ENCODE measurements at regions not wholly inside any gene's neighbourhood (a gene's known extent, or its start where the extent isn't known, plus 50 kb on each side); places are given as distances from the start of the nearest gene placed in this dataset.

DNA sequence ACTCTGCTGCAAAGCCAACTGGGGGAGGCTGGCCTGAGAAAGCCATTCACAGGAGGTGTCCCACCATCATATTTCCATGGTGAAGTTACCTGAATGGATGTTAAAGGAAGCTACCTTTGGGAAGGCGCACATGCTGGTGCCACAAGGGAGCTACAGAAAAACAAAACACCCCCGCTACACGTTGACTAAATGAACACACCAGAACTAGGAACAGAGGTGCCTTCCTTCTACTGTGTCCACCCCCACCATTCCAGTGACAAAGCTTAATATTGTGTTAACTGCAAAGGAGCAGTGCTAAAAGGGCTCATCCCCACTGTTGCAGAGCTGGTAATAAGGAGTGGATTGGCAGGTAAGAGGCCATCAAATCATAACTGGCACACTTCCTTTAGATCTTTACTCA lies 420.0 kb upstream of the PODXL start:
- no peak for TF ChIP-seq SP1 (IDR thresholded peaks at IDR 0.05)
- TF ChIP-seq, protein P1, sequence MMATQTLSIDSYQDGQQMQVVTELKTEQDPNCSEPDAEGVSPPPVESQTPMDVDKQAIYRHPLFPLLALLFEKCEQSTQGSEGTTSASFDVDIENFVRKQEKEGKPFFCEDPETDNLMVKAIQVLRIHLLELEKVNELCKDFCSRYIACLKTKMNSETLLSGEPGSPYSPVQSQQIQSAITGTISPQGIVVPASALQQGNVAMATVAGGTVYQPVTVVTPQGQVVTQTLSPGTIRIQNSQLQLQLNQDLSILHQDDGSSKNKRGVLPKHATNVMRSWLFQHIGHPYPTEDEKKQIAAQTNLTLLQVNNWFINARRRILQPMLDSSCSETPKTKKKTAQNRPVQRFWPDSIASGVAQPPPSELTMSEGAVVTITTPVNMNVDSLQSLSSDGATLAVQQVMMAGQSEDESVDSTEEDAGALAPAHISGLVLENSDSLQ (IDR thresholded peaks at IDR 0.05): no peak
- no peak for TF ChIP-seq HDGF (IDR thresholded peaks at IDR 0.05; ENCODE audit: borderline replicate concordance)
- no peak for TF ChIP-seq LEF1 (IDR thresholded peaks at IDR 0.05; ENCODE audit: borderline replicate concordance)
- TF ChIP-seq ZNF384 (IDR thresholded peaks at IDR 0.05): no peak
- ChIA-PET POLR2A (no interaction called here), CTCF (interaction anchor here (0.7 kb wide), 1 partner anchor 287 kb away, joined by 3 read pairs; no protein-coding TSS in a partner anchor)
- DNase-seq (ENCODE audit: extremely low spot score): no peak

DNA sequence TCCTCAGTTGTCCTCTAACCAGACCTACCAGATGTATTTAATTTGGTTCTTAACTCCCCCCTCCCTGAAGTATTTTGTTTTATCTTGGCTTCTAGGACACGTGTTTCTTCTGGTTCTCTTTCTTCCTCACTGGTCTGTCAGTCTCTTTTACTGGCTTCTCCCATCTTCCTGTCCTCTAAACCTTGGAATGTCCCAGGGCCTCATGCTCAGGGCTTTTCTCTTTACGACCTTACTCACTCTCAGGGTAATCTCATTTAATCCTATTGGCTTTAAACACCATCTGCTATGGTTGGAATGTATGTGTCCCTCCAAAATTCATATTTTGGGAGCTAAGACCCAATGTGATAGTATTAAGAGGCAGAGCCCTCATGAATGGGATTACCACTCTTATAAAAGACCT lies 418.2 kb upstream of the PODXL start:
- CTCF ChIA-PET: interaction anchor here (0.9 kb wide), 1 partner anchor 115 kb away, joined by 3 read pairs; no protein-coding TSS in a partner anchor
- POLR2A ChIA-PET: no interaction called here
- no peak for DNase-seq (ENCODE audit: extremely low spot score)
- TF ChIP-seq, protein P1 (IDR thresholded peaks at IDR 0.05): no peak
- TF ChIP-seq LEF1 (IDR thresholded peaks at IDR 0.05; ENCODE audit: borderline replicate concordance) (no peak), ARNT (IDR thresholded peaks at IDR 0.05) (no peak), FOXM1 (IDR thresholded peaks at IDR 0.05; ENCODE audit: borderline replicate concordance) (no peak), HDGF (IDR thresholded peaks at IDR 0.05; ENCODE audit: borderline replicate concordance) (no peak), NFRKB (IDR thresholded peaks at IDR 0.05) (no peak), ZNF384 (IDR thresholded peaks at IDR 0.05) (no peak), L3MBTL2 (conservative IDR thresholded peaks at IDR 0.05) (no peak), SUZ12 (IDR thresholded peaks at IDR 0.05) (no peak), FOXK2 (IDR thresholded peaks at IDR 0.05) (no peak), FOXA1 (IDR thresholded peaks at IDR 0.05) (no peak), SP1 (IDR thresholded peaks at IDR 0.05) (no peak), CTBP1 (IDR thresholded peaks at IDR 0.05; ENCODE audit: borderline replicate concordance) (no peak), BHLHE40 (IDR thresholded peaks at IDR 0.05; ENCODE audit: borderline replicate concordance) (no peak), TARDBP (IDR thresholded peaks at IDR 0.05) (no peak), ELF4 (IDR thresholded peaks at IDR 0.05) (no peak)

DNA sequence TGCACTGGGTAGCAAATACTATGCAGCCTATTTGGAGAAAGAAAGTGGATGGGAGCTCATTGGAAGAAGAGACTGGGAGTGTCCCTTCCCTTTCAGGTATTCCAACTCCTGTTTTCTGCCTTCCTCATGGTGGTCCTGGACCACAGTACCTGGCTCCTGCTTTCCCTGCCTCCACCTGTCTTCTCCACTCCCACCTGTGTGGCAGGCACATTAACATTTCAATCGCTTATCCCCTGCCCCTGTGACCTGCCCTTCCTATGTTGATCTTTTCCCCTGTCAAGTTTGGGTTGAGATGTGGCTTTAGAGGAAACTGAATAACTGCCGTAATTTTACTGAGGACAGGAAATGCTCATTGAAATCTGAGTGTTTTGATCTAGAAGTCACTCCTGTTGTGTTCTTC lies 415.8 kb upstream of the PODXL start:
- ChIA-PET CTCF (no interaction called here), POLR2A (no interaction called here)
- DNase-seq (ENCODE audit: extremely low spot score): no peak
- no peak for TF ChIP-seq CTBP1 (IDR thresholded peaks at IDR 0.05; ENCODE audit: borderline replicate concordance)
- TF ChIP-seq SP1 (IDR thresholded peaks at IDR 0.05): no peak
- TF ChIP-seq, protein P1 (IDR thresholded peaks at IDR 0.05): no peak
- no peak for TF ChIP-seq NFRKB (IDR thresholded peaks at IDR 0.05)
- TF ChIP-seq ZNF384 (IDR thresholded peaks at IDR 0.05): no peak
- TF ChIP-seq HDGF (IDR thresholded peaks at IDR 0.05; ENCODE audit: borderline replicate concordance): no peak
- no peak for TF ChIP-seq SUZ12 (IDR thresholded peaks at IDR 0.05)
- no peak for TF ChIP-seq ARNT (IDR thresholded peaks at IDR 0.05)
- no peak for TF ChIP-seq ELF4 (IDR thresholded peaks at IDR 0.05)
- no peak for TF ChIP-seq FOXA1 (IDR thresholded peaks at IDR 0.05)
- no peak for TF ChIP-seq BHLHE40 (IDR thresholded peaks at IDR 0.05; ENCODE audit: borderline replicate concordance)
- no peak for TF ChIP-seq FOXK2 (IDR thresholded peaks at IDR 0.05)
- TF ChIP-seq TARDBP (IDR thresholded peaks at IDR 0.05): no peak
- no peak for TF ChIP-seq L3MBTL2 (conservative IDR thresholded peaks at IDR 0.05)
- no peak for TF ChIP-seq LEF1 (IDR thresholded peaks at IDR 0.05; ENCODE audit: borderline replicate concordance)
- no peak for TF ChIP-seq FOXM1 (IDR thresholded peaks at IDR 0.05; ENCODE audit: borderline replicate concordance)

DNA sequence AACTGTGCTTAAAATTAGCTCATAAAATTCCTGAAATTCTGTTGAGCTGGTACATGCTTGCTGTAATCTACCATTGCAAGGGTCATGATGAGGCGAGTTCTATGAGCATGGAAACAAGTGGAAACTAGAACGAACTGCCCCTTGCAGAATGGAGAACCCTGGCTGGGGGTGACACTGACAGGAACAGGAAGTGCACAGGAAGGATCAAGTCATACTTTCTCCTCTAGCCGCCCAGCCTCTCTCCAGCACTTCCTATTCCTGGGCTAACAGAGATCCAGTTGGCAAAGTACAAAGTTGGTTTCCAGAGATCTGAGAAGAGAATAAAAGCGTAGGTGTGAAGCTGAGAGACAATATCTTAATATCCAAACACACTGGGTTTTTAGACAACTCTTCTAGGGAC lies 414.2 kb upstream of the PODXL start:
- TF ChIP-seq FOXM1 (IDR thresholded peaks at IDR 0.05; ENCODE audit: borderline replicate concordance): no peak
- TF ChIP-seq ZNF384 (IDR thresholded peaks at IDR 0.05): no peak
- no peak for TF ChIP-seq SP1 (IDR thresholded peaks at IDR 0.05)
- DNase-seq (ENCODE audit: extremely low spot score): no peak
- ChIA-PET CTCF (no interaction called here), POLR2A (no interaction called here)

DNA sequence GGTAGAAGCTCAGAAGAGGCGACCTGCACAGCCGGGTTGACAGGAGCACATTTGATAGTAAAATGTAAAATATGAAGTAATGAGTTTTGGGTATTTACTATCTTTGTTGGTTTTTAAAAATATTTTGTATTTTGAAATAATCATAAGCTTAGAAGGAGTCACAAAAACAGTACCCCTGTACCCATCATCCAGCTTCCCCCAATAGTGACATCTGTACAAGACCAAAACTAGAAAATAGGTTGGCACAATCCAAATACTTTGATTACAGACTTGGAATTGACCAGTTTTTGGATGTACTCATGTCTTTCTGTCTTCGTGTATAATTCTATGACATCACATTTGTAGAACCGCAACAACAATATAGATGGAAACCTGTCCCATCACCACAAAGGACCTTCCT lies 413.1 kb upstream of the PODXL start:
- TF ChIP-seq NFRKB (IDR thresholded peaks at IDR 0.05) (no peak), SUZ12 (IDR thresholded peaks at IDR 0.05) (no peak), FOXM1 (IDR thresholded peaks at IDR 0.05; ENCODE audit: borderline replicate concordance) (no peak), BHLHE40 (IDR thresholded peaks at IDR 0.05; ENCODE audit: borderline replicate concordance) (no peak), HDGF (IDR thresholded peaks at IDR 0.05; ENCODE audit: borderline replicate concordance) (no peak), FOXA1 (IDR thresholded peaks at IDR 0.05) (no peak), TARDBP (IDR thresholded peaks at IDR 0.05) (no peak), CTBP1 (IDR thresholded peaks at IDR 0.05; ENCODE audit: borderline replicate concordance) (no peak), LEF1 (IDR thresholded peaks at IDR 0.05; ENCODE audit: borderline replicate concordance) (no peak), ELF4 (IDR thresholded peaks at IDR 0.05) (no peak)
- ChIA-PET POLR2A (no interaction called here), CTCF (interaction anchor here (0.6 kb wide), 1 partner anchor 154 kb away, joined by 3 read pairs; no protein-coding TSS in a partner anchor)
- no peak for DNase-seq (ENCODE audit: extremely low spot score)

DNA sequence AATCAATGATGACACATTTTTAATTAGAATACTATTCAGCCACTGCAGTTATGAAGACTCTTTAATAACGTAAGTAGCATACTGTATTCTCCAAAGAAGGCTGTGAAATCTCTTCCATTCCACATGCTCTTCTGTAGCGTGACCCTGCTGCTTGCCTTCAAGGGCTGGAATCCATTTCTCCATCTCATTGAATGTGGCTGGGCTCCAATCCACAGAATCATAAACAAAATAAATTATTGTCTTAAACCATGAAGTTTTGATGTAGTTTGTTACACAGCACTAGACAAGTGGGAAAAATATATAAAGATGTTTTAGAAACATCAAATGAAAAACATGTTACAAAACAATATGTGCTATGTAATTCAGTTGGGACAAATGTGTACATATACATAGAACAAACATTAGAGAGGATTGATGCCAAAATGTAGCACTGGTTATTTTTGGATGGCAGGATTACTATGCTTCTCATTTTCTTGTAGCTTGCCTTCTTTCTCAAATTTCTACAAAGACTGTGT lies 410.8 kb upstream of the PODXL start:
- ChIA-PET CTCF (interaction anchor here (0.5 kb wide), 1 partner anchor 134 kb away, joined by 3 read pairs; no protein-coding TSS in a partner anchor), POLR2A (no interaction called here)
- no peak for DNase-seq (ENCODE audit: extremely low spot score)
- no peak for TF ChIP-seq TARDBP (IDR thresholded peaks at IDR 0.05)
- no peak for TF ChIP-seq FOXM1 (IDR thresholded peaks at IDR 0.05; ENCODE audit: borderline replicate concordance)
- TF ChIP-seq SUZ12 (IDR thresholded peaks at IDR 0.05): no peak
- no peak for TF ChIP-seq FOXA1 (IDR thresholded peaks at IDR 0.05)
- TF ChIP-seq HDGF (IDR thresholded peaks at IDR 0.05; ENCODE audit: borderline replicate concordance): no peak
- TF ChIP-seq ARNT (IDR thresholded peaks at IDR 0.05): no peak
- TF ChIP-seq LEF1 (IDR thresholded peaks at IDR 0.05; ENCODE audit: borderline replicate concordance): no peak
- TF ChIP-seq FOXK2 (IDR thresholded peaks at IDR 0.05): no peak
- TF ChIP-seq ZNF384 (IDR thresholded peaks at IDR 0.05): no peak
